ENCODE measurements at regions not wholly inside any gene's neighbourhood (a gene's known extent, or its start where the extent isn't known, plus 50 kb on each side); places are given as distances from the start of the nearest gene placed in this dataset.
A peak's percentile ranks its signal among the peaks of the same experiment; 100 is the strongest.

GRCh38 chr5:142484821-142485387 is 160.1 kb upstream of the SPRY4 start:
- DNase-seq = peak; percentile 25
- peak overlapping the region; percentile 18; the same call in 1 of the 2 replicates for H3K4me3 Mint-ChIP-seq
- 0 out of 2 replicates have a peak, but pooled peaks cover 7% of the 10 kb centered on the region for H3K9me3 Mint-ChIP-seq
- H3K27me3 Mint-ChIP-seq (ENCODE audit: insufficient read depth) = peaks cover 1% of the 10 kb centered on the region; the same call in 1 of the 2 replicates
- H3K4me1 Mint-ChIP-seq (ENCODE audit: low read depth) = peaks cover 41% of the 10 kb centered on the region
- peak overlapping the region; percentile 31 for H3K27ac Mint-ChIP-seq
- TF ChIP-seq, protein P1, sequence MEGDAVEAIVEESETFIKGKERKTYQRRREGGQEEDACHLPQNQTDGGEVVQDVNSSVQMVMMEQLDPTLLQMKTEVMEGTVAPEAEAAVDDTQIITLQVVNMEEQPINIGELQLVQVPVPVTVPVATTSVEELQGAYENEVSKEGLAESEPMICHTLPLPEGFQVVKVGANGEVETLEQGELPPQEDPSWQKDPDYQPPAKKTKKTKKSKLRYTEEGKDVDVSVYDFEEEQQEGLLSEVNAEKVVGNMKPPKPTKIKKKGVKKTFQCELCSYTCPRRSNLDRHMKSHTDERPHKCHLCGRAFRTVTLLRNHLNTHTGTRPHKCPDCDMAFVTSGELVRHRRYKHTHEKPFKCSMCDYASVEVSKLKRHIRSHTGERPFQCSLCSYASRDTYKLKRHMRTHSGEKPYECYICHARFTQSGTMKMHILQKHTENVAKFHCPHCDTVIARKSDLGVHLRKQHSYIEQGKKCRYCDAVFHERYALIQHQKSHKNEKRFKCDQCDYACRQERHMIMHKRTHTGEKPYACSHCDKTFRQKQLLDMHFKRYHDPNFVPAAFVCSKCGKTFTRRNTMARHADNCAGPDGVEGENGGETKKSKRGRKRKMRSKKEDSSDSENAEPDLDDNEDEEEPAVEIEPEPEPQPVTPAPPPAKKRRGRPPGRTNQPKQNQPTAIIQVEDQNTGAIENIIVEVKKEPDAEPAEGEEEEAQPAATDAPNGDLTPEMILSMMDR (IDR thresholded peaks at IDR 0.05) = no peak
- peaks cover 22% of the 10 kb centered on the region for H3K36me3 Mint-ChIP-seq (ENCODE audit: low read depth)

- TF ChIP-seq, protein P1 (IDR thresholded peaks at IDR 0.05) = no peak
- Mint-ChIP-seq H3K4me1 (ENCODE audit: low read depth) (peaks cover 41% of the 10 kb centered on the region), H3K27me3 (ENCODE audit: insufficient read depth) (peaks cover 1% of the 10 kb centered on the region; the same call in 1 of the 2 replicates), H3K27ac (no peak overlapping the region), H3K4me3 (no peak overlapping the region), H3K36me3 (ENCODE audit: low read depth) (peaks cover 38% of the 10 kb centered on the region), H3K9me3 (peaks cover 19% of the 10 kb centered on the region)
- no peak for DNase-seq
Observed at GRCh38 chr5:142482207-142482606, 157.4 kb upstream of the SPRY4 start.

- no peak for DNase-seq
- Mint-ChIP-seq H3K4me3 (no peak overlapping the region), H3K27ac (no peak overlapping the region), H3K27me3 (ENCODE audit: insufficient read depth) (peaks cover 1% of the 10 kb centered on the region; the same call in 1 of the 2 replicates), H3K9me3 (peaks cover 19% of the 10 kb centered on the region), H3K4me1 (ENCODE audit: low read depth) (peaks cover 36% of the 10 kb centered on the region), H3K36me3 (ENCODE audit: low read depth) (peaks cover 35% of the 10 kb centered on the region)
- TF ChIP-seq, protein P1 (IDR thresholded peaks at IDR 0.05) = no peak
Observed at GRCh38 chr5:142481410-142481809, 156.6 kb upstream of the SPRY4 start.

DNA sequence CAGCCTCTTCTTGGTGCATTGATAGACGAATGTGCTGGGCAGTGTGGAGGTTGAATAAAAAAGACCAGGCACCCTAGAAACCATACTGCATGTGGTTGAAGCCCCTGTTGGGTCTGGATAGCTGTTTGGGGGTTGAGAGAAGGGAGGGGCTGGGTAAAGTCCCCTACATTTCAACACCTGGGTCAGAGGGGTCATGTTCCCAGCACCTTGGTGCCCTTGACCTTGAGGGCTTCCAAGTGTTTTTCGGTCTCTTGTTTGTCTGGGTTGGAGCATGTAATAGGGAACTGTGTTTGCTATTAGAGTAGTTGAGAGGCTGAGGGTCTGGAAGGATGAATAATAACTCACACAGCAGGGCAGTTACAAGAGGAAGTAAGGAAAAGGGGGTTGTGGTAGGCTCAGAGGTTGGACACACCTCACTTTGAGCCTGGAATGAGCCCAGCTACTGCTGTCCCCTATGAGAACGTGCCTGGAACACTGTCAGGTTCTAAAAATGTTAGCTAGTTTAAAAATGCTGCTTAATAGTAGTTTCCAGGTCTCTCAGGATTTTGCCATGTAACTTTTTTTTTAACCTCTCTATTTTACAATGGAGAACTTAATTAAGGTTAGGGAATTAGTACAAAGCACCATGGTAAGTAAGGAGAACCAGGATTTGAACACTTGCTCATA is 155.2 kb upstream of the SPRY4 start:
- DNase-seq = no peak
- Mint-ChIP-seq H3K4me1 (ENCODE audit: low read depth) (peaks cover 34% of the 10 kb centered on the region), H3K36me3 (ENCODE audit: low read depth) (peaks cover 22% of the 10 kb centered on the region), H3K27ac (no peak overlapping the region), H3K27me3 (ENCODE audit: insufficient read depth) (no peaks in the 10 kb centered on the region), H3K4me3 (no peak overlapping the region), H3K9me3 (peaks cover 13% of the 10 kb centered on the region)
- TF ChIP-seq, protein P1 (IDR thresholded peaks at IDR 0.05) = no peak

DNA sequence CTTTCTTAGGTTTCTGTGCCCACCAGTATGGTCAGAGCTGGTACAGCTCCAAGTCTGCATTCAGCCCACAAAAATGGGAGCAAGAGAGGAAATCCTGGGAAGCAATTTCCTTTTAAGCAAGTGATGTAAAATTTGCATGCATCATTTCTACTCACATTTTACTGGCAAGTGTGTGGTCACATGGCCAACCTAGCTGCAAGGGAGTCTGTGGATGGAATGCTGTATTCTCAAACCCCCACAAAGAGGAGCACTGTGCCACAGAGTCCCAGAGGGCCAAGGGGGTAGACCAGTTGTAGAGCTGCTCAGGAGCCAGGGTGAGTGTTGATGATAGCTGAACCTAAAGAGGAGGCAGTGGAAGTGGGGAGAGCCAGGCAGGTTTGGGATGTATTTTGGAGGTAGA is 154.3 kb upstream of the SPRY4 start:
- TF ChIP-seq, protein P1 (IDR thresholded peaks at IDR 0.05) = no peak
- peaks cover 12% of the 10 kb centered on the region for H3K9me3 Mint-ChIP-seq
- no peaks in the 10 kb centered on the region for H3K27me3 Mint-ChIP-seq (ENCODE audit: insufficient read depth)
- H3K36me3 Mint-ChIP-seq (ENCODE audit: low read depth) = peaks cover 19% of the 10 kb centered on the region
- DNase-seq = no peak
- no peak overlapping the region for H3K4me3 Mint-ChIP-seq
- H3K27ac Mint-ChIP-seq = no peak overlapping the region
- H3K4me1 Mint-ChIP-seq (ENCODE audit: low read depth) = peaks cover 34% of the 10 kb centered on the region
